Tibial nerve (tissue), 4 donors: ENCODE measurements at regions not wholly inside any gene's neighbourhood (a gene's known extent, or its start where the extent isn't known, plus 50 kb on each side); places are given as distances from the start of the nearest gene placed in this dataset.

Experiments
- CTCF ChIP-seq, 5 experiments: fragments of 200-600 bp in 3 of 5; fragments of 450-650 bp in 2 of 5; sonication (generic) in 3 of 5; IDR thresholded peaks; one replicate each; pipeline ENCODE4 v1.5.1; 2016 to 2019; ENCODE audit warnings: antibody characterized with exemption in 5 of 5, mild to moderate bottlenecking in 3 of 5, moderate library complexity in 2 of 5
- EP300 ChIP-seq, 2 donors: sonication (generic); formaldehyde crosslinking; IDR thresholded peaks; one replicate each; pipeline ENCODE4 v1.6.1; 2017; ENCODE audit warnings: antibody characterized with exemption in 2 of 2, mild to moderate bottlenecking in 1 of 2
- POLR2A ChIP-seq, 2 donors: fragments of 450-650 bp; IDR thresholded peaks; one replicate each; pipeline ENCODE4 v1.6.1; 2017; ENCODE audit warnings: antibody characterized with exemption in 2 of 2, mild to moderate bottlenecking in 2 of 2, moderate library complexity in 2 of 2

GRCh38 chr5:90223756-90224155 lies 185.8 kb downstream of the CETN3 start:
- TF ChIP-seq CTCF (IDR thresholded peaks at IDR 0.05) (no peak), POLR2A (IDR thresholded peaks at IDR 0.05) (no peak), EP300 (IDR thresholded peaks at IDR 0.05) (no peak)
